SIG-M5 treated with dmso at 0.1 percent for 504 hours (cell line): ENCODE measurements at regions not wholly inside any gene's neighbourhood (a gene's known extent, or its start where the extent isn't known, plus 50 kb on each side); places are given as distances from the start of the nearest gene placed in this dataset.
"Not testable (repeated sequence)": the region's sequence is repeated elsewhere in the genome, so short reads cannot be mapped to it uniquely, and the experiment has no call there.

Experiments used
- DNase-seq: peaks from one replicate; lab custom pipeline; 2025; ENCODE audit not compliant: unreplicated experiment; lab: John Stamatoyannopoulos, UW

DNA sequence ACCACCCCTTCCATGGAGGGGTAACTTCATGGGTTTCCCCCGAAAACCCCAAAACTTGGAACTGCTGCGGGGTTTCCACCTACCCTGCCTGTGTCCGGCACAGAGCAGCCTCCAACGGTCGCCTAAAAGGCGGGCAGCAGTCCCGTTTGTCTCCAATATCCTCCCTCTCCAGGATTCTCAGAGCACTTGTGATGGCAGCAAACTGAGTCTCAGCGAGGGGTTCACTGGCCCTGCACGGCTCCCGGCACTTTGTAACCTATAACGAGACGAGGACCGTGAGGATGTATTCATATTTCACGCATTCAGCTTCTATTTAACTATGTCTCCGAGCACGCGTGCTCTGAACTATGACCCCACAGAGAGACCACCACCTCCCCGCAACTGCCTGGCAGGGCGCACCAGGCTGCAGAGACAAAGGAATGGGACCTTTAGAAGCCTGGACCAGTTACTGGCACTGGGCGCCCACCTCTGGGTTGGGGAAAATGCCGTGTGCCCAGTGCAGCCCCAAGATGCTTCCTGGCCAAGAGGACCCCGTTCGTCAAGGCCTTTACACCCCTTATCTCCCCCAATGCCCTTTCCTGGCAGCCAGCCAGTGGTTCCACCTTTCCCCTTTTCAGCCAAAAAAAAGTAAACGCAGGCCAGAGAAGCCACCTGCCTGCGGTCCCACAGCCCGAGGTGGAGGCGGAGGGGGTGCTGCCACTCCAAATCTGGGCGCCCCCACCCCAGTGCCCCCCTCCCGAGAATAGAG lies 173.1 kb upstream of the RTL1 start:
- no peak for DNase-seq

DNA sequence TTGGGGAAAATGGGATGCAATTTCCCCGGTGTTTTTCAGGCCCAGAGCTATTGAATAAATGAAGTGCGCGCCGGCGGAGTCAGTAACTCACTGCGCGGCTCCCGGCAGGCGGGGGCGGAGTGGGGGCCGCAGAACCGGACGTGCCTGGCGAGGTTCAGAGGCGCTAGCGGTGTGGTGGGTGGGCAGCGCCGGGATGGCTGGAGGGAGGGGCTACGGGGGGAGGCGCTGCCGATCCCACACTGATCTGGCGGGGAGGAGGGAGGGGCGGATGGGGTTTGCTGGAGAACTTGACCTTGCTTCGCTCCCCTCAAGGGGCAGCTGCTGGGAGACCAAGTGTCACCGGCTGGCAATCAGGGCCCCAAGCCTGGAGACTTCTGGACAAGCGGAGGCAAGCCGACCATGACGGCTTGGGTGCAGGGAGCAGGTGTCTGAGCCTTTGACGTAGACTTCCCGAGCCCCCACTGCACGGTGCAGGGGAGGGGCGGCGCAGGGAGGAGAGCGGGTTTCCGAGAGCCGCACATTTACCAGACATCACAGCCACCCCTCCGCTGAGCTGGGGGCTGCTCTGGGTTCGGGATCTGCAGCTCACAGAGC lies 174.1 kb upstream of the RTL1 start:
- no peak for DNase-seq

DNA sequence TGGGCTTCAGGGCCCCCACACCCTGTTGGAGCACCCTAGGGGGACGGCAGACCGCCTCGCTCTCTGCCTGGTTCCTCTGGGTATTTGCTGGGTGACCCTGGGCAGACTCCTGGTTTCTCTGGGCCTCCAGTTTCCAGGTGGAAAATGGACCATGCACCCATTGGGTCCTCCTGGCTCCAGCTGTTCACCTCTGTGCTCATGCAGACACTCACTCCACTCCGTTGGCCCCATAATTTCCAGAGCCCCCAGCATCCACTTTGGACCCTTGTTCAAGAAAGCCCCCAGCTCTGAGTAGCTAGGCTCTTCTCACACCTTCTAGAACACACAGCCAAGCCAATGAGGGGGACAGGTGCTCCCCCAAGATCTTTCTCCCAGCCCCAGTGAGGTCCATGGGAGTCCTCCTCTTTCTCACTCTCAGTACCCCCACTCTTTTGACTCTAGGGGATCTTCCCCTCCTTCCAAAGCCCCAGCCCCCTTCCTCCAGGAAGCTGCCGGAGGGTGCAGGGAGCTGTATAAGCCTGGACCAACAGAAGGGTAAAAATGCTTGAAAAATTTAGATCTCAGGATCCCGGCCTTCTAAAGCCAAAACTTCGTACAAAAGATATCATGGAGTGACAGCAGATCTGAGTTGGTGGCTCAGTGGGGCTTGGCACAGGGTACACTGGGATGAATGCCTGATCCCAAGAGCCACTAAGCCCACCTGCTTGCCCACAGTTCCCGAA lies 174.8 kb upstream of the RTL1 start:
- DNase-seq: no peak

DNA sequence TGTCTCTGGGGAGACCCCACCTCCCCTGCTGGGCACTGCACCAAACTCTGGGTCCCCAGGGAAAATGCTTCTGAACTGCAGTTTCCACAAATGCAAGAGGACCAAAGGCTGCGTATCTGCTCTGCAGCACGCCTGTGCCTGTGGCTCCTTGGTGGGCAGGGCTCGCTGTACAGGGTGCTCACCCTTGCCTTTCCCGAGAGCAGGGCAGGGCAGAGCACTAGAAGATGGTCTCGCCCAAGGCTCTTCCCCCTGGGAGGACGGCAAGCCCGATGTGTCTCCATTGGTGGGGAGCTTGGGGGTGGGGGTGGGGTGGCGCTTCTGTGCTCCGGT lies 175.3 kb upstream of the RTL1 start:
- DNase-seq: no peak

DNA sequence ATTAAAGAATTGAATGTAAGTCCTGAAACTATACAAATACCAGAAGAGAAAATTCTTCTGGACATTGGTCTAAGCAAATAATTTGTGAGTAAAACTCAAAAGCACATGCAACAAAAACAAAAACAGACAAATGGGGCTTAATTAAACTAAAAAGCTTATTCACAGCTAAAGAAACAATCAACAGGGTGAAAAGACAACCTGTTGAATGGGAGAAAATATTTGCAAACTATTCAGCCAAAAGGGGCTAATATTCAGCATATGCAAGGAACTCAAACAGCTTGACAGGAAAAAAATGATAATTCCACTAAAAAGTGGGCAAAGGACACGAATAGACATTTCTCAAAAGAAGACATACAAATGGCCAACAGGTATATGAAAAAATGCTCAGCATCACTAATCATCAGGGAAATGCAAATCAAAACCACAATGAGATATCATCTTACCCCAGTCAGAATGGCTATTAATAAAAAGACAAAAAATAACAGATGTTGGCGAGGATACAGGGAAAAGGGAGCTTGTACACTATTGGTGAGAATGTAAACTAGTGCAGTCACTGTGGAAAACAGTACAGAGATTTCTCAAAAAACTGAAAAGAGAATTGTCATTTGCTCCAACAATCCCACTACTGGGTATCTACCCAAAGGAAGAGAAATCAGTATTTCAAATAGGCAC lies 177.5 kb upstream of the RTL1 start:
- no peak for DNase-seq

DNA sequence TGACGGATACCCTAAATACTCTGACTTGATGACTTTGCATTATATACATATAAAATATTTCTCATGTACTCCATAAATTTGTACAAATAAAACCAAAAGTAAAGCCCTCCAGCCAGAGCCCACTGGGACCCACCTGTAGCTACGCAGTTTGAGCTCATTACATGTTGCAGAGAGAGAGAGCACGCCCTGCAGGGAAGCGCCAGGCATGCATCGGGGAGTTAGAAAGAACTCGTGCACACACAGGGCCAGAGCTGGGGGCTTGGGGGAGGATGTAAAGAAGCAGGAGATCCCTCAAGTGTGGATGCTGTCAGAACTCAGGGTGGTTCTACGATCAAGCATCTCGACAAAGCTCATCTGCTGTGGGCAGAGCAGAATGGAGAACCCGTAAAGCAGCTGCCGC lies 178.5 kb upstream of the RTL1 start:
- DNase-seq: no peak

DNA sequence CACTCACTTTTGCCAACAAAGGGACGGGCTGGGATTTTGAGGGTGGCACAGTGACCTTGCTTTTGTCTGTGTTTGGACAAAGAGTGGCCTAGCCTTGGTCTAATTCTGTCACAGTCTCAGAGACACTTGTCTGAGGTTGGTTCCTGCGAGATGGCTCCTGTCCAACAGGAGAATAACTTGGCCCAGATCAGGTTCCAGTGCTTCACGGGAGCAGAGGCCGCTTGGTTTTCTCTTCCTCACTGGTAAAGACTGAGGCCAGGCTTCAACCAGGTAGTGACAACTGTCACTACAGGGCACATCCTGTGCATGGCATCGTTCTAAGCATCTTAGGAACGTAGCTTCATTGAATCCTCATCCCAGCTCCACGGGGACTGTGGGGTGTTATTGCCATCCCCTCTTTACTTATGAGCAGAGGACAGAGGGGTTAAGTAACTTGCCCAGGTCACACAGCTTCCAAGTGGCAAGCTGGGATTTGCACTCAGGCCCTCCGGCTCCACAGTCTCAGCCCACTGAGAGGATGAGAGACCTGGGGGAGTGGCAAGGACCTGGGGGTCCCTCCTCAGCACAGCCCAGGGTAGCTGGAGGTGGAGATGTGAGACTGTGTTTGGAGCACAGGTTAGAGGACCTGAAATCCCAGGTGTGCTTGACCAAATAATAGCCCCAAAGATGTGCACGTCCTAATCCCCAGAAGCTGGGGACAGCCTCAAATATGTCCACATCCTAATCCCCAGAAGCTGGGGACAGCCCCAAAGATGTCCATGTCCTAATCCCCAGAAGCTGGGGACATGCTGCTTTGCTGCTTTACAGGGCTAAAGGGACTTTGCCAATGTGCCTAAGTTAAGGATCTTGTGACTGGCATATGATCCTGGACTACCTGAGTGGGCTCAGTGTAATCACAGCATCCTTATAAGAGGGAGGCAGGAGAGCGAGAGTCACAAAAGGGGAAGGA lies 179.2 kb upstream of the RTL1 start:
- DNase-seq: no peak

DNA sequence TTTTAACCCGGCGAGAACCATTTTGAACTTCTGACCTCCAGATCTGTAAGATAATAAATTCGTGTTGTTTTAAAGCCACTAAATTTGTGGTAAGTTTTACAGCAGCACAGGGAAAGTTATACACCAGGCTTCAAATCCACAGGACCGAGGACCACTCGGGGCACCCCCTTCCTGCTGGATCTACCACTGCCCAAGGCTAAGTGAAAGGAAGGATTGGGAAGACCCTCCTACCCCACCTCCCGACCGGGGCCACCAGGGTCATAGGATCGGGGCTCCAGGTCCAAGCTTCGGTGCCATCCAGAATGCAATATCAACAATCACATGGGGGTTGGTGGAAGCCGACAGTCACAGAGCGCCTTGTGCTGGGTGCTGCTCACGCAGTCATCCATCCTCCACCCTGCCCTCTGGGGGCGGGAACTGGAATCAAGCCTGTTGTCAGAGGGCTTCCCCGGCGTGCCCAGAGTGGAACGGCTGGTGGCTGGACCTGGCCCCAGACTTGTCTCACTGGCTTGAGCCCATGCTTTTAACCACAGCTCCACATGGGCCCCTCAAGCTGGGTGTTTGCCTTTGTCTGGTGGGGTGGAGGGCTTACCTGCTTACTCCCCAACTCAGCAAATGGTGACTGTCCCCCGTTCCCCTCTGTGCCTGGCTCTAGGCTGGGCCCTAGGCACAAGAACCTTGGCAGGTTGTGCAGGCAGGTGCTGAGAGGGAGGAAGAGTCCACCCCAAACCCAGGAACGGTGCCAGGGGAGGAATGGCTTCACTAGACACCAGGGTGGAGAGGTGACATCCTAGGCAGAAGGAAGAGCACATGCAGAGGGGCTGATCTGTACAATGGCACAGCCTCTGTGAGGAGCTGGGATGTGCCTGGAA lies 180.3 kb upstream of the RTL1 start:
- DNase-seq: no peak

DNA sequence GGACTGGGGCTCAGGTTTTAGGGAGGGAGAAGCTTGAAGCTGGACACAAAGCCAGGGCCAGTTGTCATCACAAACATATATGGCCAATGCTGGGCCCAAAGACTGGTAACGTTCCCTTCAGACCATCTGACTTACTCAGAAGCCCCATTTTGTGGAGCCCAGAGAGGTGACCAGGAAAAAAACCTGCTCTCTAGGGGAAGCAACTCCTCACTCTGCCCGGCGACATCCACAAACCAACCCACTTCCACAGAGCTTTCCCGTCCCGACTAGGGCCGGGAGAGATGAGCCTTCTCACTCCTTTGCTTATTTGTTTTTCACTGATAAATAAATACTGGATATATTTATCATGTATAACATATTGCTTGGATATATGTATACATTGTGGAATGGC lies 180.9 kb upstream of the RTL1 start:
- DNase-seq: no peak

DNA sequence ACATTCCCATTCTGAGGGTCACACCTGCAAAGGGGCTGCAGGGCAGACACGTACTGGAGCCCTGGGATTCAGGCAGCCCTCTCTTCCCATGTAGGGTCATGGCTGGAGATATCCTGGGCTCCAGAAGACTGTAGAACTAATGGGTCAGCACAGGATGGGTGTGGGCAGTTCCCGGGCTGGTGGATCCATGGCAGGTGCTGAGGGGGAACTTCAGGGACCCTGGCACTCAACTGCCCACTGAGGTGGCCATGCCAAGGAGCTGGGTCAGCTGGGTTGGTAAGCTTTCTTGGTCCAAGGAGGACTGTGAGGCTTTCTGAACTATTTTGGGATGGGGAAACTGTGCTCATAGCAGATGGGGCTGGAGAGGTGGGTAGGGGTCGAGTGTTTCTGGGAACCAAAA lies 183.4 kb upstream of the RTL1 start:
- DNase-seq: no peak

DNA sequence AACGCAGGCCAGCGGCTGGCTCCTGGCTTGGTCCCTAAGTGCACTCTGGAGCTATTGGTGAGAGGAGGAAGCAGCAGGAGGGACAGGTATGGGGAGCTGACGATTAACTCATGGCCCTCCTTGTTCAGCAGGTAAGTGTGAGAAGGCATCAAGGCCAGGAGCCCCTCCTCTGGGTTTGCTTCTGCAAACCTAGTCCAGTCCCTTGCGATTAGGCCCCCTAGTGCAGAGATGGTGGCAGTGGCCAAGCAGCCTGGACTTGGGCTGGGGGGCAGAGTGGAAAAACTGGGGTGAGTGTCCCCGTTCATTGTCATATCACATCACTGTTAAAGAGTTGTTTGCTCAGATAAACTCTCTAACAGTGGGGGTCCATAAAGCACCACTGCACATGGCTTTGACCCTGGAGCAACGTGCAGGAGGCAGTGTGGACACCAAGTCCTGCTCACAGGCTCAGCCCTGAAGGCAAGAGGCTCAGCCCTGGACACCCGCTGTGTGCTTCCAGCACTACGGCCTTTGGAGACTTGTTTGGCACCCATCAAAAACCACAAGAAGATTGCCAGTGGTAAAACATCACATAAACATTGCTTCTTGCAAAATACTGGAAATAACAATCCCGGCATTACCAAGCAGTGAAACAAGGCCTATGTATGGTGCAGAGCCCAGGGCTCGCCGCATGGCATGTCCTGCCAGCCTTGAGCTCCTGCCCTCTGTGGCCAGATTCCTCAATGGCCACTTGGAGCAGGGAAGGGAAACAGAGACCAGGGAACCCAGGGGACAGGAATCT lies 184.3 kb upstream of the RTL1 start:
- no peak for DNase-seq

DNA sequence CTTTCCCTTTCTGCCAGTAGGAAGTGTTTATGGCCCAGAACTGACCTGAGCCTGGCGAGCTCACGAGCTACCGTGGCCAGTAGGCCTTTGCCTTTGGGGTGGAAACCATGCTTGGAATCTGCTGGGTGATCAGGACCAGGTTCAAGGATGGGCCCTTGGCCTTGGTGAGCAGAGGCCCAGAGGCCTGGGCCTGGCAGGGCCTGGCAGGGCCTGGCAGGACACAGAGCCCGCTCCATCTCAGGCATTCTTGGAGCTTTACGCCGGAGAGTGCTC lies 184.8 kb upstream of the RTL1 start:
- DNase-seq: no peak

DNA sequence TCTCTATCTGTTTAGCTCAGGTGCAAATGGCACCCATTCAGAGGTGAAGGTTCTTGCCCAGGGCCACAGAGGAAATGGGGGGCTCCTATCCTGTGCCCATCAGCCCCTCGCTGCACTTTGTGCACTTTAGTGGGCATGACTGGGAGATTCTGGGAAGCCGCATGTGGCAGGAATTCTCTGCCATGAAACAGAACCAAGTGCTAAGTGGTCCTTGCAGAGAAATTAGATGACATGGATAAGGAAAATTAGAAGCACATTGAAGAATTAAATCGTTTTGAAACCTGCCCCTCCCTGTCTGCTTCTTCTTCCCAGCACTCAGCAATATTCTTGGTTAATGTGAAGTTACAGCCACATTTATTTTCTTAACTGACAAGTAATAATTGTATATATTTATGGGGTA lies 185.2 kb upstream of the RTL1 start:
- DNase-seq: no peak

DNA sequence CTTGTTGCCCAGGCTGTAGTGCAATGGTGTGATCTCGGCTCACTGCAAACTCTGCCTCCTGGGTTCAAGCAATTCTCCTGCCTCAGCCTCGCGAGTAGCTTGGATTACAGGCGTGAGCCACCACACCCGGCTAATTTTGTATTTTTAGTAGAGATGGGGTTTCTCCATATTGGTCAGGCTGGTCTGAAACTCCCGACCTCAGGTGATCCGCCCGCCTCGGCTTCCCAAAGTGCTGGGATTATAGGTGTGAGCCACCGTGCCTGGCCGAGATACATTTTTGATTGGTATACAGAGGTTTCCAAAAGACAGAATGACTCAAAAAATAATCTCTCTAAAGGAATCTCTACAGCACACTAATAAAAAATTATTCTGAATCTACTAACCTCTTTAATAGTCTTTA lies 187.0 kb upstream of the RTL1 start:
- DNase-seq: not testable (repeated sequence)

DNA sequence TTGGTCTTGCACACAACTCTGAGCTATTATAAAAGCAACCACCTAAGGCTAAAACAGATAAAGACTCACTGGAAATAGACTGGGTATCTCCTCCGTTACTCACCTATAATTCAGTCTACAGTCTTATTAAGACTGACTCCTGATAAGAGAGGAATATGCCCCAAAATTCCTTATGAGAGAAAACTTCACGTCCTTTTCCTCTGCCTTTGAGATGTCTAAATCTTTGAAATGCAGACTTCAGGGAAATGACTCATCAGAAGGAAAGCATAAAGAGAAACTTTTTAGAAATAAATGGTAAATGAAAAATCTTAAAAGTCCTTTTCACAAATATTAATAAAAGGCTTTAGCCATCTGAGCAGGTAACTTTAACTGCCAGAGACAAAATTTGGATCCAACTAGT lies 187.5 kb upstream of the RTL1 start:
- DNase-seq: no peak

DNA sequence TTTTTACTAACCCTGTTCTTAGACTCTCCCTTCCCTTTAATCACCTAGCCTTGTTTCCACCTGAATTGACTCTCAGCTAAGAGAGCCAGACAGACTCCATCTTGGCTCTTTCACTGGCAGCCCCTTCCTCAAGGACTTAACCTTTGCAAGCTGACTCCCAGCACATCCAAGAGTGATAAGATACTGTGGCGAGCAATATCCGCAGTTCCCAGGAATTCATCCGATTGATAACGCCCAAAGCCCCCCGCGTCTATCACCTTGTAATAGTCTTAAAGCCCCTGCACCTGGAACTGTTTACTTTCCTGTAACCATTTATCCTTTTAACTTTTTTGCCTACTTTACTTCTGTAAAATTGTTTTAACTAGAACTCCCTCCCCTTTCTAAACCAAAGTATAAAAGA lies 191.4 kb upstream of the RTL1 start:
- DNase-seq: not testable (repeated sequence)

DNA sequence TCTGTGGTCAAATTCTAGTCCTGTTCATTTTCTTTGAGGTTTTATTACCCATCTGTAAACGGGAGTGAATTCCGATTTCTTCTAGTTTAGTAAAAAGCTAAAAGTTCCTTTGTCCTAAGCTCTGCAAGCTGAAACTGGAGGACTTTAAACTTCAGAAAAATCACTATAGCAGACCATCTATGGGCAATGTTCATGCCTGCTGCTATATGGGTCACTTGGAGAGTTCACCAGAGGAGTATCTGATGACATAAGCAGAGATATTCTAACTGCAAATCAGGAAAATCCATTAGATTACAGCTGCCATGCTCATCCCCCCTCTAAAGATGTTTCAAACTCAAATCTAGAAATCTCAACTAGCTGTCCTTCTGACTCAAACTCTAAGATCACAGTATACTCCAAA lies 193.0 kb upstream of the RTL1 start:
- no peak for DNase-seq

DNA sequence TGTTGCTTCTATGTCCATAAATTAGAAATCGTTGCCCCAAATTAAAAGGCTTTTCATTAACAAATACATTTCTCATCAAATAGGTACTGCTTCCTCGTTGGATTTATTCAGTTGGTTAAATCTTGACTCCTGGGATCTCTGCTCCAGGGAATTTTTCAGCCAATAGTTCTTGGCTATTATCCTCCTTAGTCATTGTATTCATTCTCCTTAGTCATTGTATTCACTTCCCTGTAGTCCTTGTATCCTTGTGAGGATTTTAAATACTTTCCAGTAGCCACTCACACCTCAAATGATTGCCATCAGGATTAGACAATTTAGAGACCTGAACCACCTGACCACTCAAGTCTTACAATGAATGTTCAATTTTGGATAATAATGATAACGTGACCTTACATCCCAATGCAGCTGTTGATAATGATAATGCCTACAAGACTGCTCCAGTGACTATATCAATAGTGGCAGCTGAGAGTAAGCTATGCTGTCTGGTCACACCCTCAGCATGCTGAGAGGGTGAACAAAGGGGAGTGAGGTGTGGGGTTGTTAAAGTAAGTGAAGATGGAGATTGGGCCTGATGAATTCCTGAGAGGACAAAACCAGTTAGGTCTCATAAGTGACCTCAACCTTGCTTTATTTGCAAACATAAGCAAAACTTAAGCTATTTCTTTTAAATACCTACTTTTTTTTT lies 193.7 kb upstream of the RTL1 start:
- DNase-seq: no peak

DNA sequence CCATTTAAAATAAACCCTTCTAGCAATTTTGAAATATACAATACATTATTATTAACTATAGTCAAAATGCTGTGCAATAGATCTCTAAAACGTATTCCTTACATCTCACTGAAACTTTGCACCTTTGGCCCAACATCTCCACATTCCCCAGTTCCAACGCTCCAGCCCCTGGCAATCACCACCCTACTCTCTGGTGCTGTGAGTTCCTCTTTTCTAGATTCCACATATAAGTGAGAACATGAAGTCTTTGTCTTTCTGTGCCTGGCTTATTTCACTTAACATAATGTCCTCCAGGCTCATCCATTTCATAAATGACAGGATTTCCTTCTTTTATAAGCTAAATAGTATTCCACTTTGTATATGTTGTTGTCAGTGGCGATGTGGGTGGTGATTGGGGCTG lies 194.7 kb upstream of the RTL1 start:
- no peak for DNase-seq
